Lung (tissue), 11 donors: ENCODE measurements at regions not wholly inside any gene's neighbourhood (a gene's known extent, or its start where the extent isn't known, plus 50 kb on each side); places are given as distances from the start of the nearest gene placed in this dataset.

Source experiments
- ATAC-seq: fragments of 200-7000 bp; cut with Tn5 transposase; one replicate; pipeline ENCODE4 v1.9.1; 2020; ENCODE audit warnings: moderate number of reproducible peaks; ENCODE audit not compliant: insufficient read depth, low FRiP score
- DNase-seq, 3 donors: peaks; one replicate each; pipeline ENCODE4 v3.0.0-alpha.2; 2013 to 2017
- H3K27ac ChIP-seq, 2 donors: one replicate each; pipeline ENCODE4 v1.5.1; 2013; ENCODE audit warnings: mild to moderate bottlenecking in 2 of 2, moderate library complexity in 2 of 2, control low read depth in 1 of 2, inconsistent platforms in 1 of 2, low read depth in 1 of 2, low read length in 1 of 2
- H3K27me3 ChIP-seq, 3 donors: one replicate each; pipeline ENCODE4 v1.5.1; 2013; ENCODE audit warnings: low read length in 2 of 3; ENCODE audit not compliant: control insufficient read depth in 3 of 3, insufficient read depth in 3 of 3
- H3K36me3 ChIP-seq, 4 donors: one replicate each; pipeline ENCODE4 v1.5.1; 2013; ENCODE audit warnings: low read length in 4 of 4, mild to moderate bottlenecking in 1 of 4, moderate library complexity in 1 of 4; ENCODE audit not compliant: control insufficient read depth in 4 of 4, insufficient read depth in 4 of 4
- H3K4me1 ChIP-seq, 5 donors: one replicate each; pipeline ENCODE4 v1.5.1; 2013; ENCODE audit warnings: low read length in 5 of 5, mild to moderate bottlenecking in 2 of 5, moderate library complexity in 1 of 5; ENCODE audit not compliant: control insufficient read depth in 5 of 5, insufficient read depth in 5 of 5
- H3K4me3 ChIP-seq: one replicate; pipeline ENCODE4 v1.5.1; 2013; ENCODE audit warnings: mild to moderate bottlenecking, control low read depth, moderate library complexity
- H3K9ac ChIP-seq, 2 donors: one replicate each; pipeline ENCODE4 v1.5.1; 2013; ENCODE audit warnings: low read length in 2 of 2, control low read depth in 1 of 2; ENCODE audit not compliant: insufficient read depth in 1 of 2
- H3K9me3 ChIP-seq, 4 donors: one replicate each; pipeline ENCODE4 v1.5.1; 2013; ENCODE audit warnings: low read length in 3 of 4, mild to moderate bottlenecking in 1 of 4, moderate library complexity in 1 of 4; ENCODE audit not compliant: control insufficient read depth in 4 of 4, insufficient read depth in 3 of 4
- CTCF ChIP-seq: IDR thresholded peaks from 2 replicates; pipeline ENCODE4 v1.5.1; 2012; ENCODE audit warnings: mild to moderate bottlenecking; ENCODE audit errors: control extremely low read depth, extremely low read depth
- WGBS, 2 donors: extraction: QIAGEN DNeasy Blood & Tissue Kit; methylation state at CpG; one replicate each; pipeline ENCODE4 v1.1.7; 2013; 5-methylcytosine and 5-hydroxymethylcytosine counted together
- donor health status: control.
- donor health status: control.
- donor health status: Bipolar disorder and iron deficiency.
- donor health status: healthy.
- donor health status: DM: yes; HTN: yes; CAD: no.

DNA sequence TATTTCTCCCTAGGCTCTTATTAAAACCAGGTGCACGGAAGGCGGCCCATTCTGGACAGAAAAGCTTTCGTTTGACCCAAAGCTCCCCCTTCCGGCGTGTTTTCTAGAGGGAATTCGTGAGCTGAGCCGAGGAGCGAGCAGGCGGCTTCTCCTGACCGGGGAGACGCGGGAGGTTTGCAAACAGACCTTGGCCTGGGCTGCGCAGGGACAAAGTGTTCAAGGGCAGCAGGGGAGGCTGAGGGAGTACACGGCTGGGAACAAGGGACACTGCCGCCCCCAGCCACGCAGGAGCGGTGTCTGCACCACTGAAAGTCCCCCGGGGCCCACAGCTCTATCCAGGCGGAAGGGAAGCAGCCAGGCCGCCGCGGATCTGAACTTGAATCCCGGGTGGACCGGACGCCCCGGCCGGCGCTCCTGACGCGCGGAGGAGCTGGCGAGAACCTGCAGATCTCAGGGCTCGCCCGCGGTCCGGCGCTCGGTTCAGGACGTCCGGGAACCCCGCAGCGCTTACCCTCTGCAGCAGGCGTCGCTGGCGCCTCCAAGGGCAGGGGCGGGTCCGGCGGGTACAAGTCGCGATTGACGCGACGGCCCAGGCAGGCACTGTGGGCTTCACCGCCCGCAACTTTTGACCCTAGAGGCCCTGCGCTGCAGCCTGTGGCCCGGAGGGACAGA, 101.9 kb downstream of the WT1 start:
- peak; percentile 75 for ATAC-seq
- Histone ChIP-seq H3K36me3 (no peaks in the 10 kb centered on the region), H3K4me1 (peaks cover 0 to 2% (median 0%) of the 10 kb centered on the region in 5 donors), H3K27ac (no peak overlapping the region), H3K9me3 (peaks cover 0 to 6% (median 0%) of the 10 kb centered on the region in 4 donors), H3K9ac (no peak overlapping the region), H3K4me3 (no peak overlapping the region), H3K27me3 (peaks cover 0 to 9% (median 6%) of the 10 kb centered on the region in 3 donors)
- WGBS, 2 donors = 3 to 7% methylated on average over 57 of the region's 57 CpGs
- peak; percentile 72 to 83 (median 75) for DNase-seq
- no peak for TF ChIP-seq CTCF

- ATAC-seq (no peak), DNase-seq (no peak)
- Histone ChIP-seq H3K36me3 (no peaks in the 10 kb centered on the region), H3K4me3 (no peak overlapping the region), H3K9ac (no peak overlapping the region), H3K4me1 (peaks cover 0 to 2% (median 0%) of the 10 kb centered on the region in 5 donors), H3K27me3 (peaks cover 0 to 9% (median 6%) of the 10 kb centered on the region in 3 donors), H3K9me3 (peaks cover 0 to 6% (median 0%) of the 10 kb centered on the region in 4 donors), H3K27ac (no peak overlapping the region)
- WGBS, 2 donors = 94 to 98% methylated on average over 8 of the region's 8 CpGs
- TF ChIP-seq CTCF = no peak
Observed at GRCh38 chr11:32334822-32335221, 100.5 kb downstream of the WT1 start.
